ENCODE measurements at regions not wholly inside any gene's neighbourhood (a gene's known extent, or its start where the extent isn't known, plus 50 kb on each side); places are given as distances from the start of the nearest gene placed in this dataset.

- TF ChIP-seq CTCF (IDR thresholded peaks at IDR 0.05) (no peak), ZFX (IDR thresholded peaks at IDR 0.05; ENCODE audit: borderline replicate concordance) (no peak)
Measured at GRCh38 chr15:60243769-60244168, 154.0 kb downstream of the ANXA2 start.
